Central memory CD8-positive, alpha-beta T cell (primary cell): ENCODE measurements at regions not wholly inside any gene's neighbourhood (a gene's known extent, or its start where the extent isn't known, plus 50 kb on each side); places are given as distances from the start of the nearest gene placed in this dataset.
A peak's percentile ranks its signal among the peaks of the same experiment; 100 is the strongest.

ENCODE experiments used
- ATAC-seq: fragments of 150-1000 bp; cut with Tn5 transposase; replicated peaks from 2 replicates; pipeline ENCODE4 v1.10.0; 2022; ENCODE audit warnings: mild to moderate bottlenecking, moderate FRiP score, moderate number of reproducible peaks; ENCODE audit not compliant: poor library complexity, severe bottlenecking; ENCODE audit errors: extremely low read depth
- DNase-seq, 2 donors: peaks; one replicate each; pipeline ENCODE4 v3.0.0; 2021; ENCODE audit warnings: low spot score in 2 of 2
- H3K27ac Mint-ChIP-seq: one replicate; pipeline ENCODE4 v1.8.0; 2022; ENCODE audit warnings: low read depth, mild to moderate bottlenecking, moderate library complexity, mixed read lengths
- H3K27me3 Mint-ChIP-seq: one replicate; pipeline ENCODE4 v1.8.0; 2022; ENCODE audit warnings: mixed read lengths
- H3K36me3 Mint-ChIP-seq: one replicate; pipeline ENCODE4 v1.8.0; 2022; ENCODE audit warnings: mild to moderate bottlenecking, moderate library complexity, mixed read lengths; ENCODE audit not compliant: insufficient read depth
- H3K4me1 Mint-ChIP-seq: one replicate; pipeline ENCODE4 v1.8.0; 2022; ENCODE audit warnings: mixed read lengths
- H3K4me3 Mint-ChIP-seq: one replicate; pipeline ENCODE4 v1.8.0; 2022; ENCODE audit warnings: mild to moderate bottlenecking, moderate library complexity, mixed read lengths
- H3K9me3 Mint-ChIP-seq: one replicate; pipeline ENCODE4 v1.8.0; 2022; ENCODE audit warnings: mixed read lengths

GRCh38 chr13:85379433-85379832 is 419.8 kb downstream of the SLITRK6 start:
- no peak for DNase-seq
- H3K36me3 Mint-ChIP-seq: no peaks in the 10 kb centered on the region
- peak overlapping the region; percentile 34 for H3K27ac Mint-ChIP-seq
- H3K9me3 Mint-ChIP-seq: peaks cover 14% of the 10 kb centered on the region
- ATAC-seq: no peak
- H3K4me1 Mint-ChIP-seq: peaks cover 10% of the 10 kb centered on the region
- H3K27me3 Mint-ChIP-seq: no peaks in the 10 kb centered on the region
- H3K4me3 Mint-ChIP-seq: peak overlapping the region; percentile 70

GRCh38 chr13:85377783-85378182 is 421.4 kb downstream of the SLITRK6 start:
- DNase-seq: no peak

GRCh38 chr13:85373322-85373721 is 425.9 kb downstream of the SLITRK6 start:
- Mint-ChIP-seq H3K4me1 (no peaks in the 10 kb centered on the region), H3K27ac (no peak overlapping the region)
- no peak for ATAC-seq

More at GRCh38 chr13:85377783-85378182, 421.4 kb downstream of the SLITRK6 start:
- H3K27me3 Mint-ChIP-seq: no peaks in the 10 kb centered on the region
- no peak overlapping the region for H3K27ac Mint-ChIP-seq
- peaks cover 10% of the 10 kb centered on the region for H3K4me1 Mint-ChIP-seq
- no peak for ATAC-seq
- H3K4me3 Mint-ChIP-seq: no peak overlapping the region
- peaks cover 14% of the 10 kb centered on the region for H3K9me3 Mint-ChIP-seq
- H3K36me3 Mint-ChIP-seq: no peaks in the 10 kb centered on the region

GRCh38 chr13:85371254-85371653 is 428.0 kb downstream of the SLITRK6 start:
- Mint-ChIP-seq H3K4me3 (no peak overlapping the region), H3K9me3 (no peaks in the 10 kb centered on the region), H3K27me3 (no peaks in the 10 kb centered on the region), H3K4me1 (no peaks in the 10 kb centered on the region), H3K36me3 (peaks cover 2% of the 10 kb centered on the region), H3K27ac (no peak overlapping the region)
- DNase-seq (no peak), ATAC-seq (no peak)

More at GRCh38 chr13:85373322-85373721, 425.9 kb downstream of the SLITRK6 start:
- Mint-ChIP-seq H3K9me3 (no peaks in the 10 kb centered on the region), H3K27me3 (no peaks in the 10 kb centered on the region), H3K4me3 (no peak overlapping the region), H3K36me3 (no peaks in the 10 kb centered on the region)
- no peak for DNase-seq

GRCh38 chr13:85368686-85369085 is 430.5 kb downstream of the SLITRK6 start:
- Mint-ChIP-seq H3K4me3 (no peak overlapping the region), H3K4me1 (no peaks in the 10 kb centered on the region)
- no peak for ATAC-seq

GRCh38 chr13:85367887-85368286 is 431.3 kb downstream of the SLITRK6 start:
- no peak for ATAC-seq
- Mint-ChIP-seq H3K9me3 (peaks cover 5% of the 10 kb centered on the region), H3K27me3 (no peaks in the 10 kb centered on the region), H3K36me3 (peaks cover 2% of the 10 kb centered on the region), H3K4me1 (no peaks in the 10 kb centered on the region), H3K4me3 (no peak overlapping the region), H3K27ac (no peak overlapping the region)
- no peak for DNase-seq

More at GRCh38 chr13:85368686-85369085, 430.5 kb downstream of the SLITRK6 start:
- H3K27ac Mint-ChIP-seq: no peak overlapping the region
- DNase-seq: no peak
- H3K27me3 Mint-ChIP-seq: no peaks in the 10 kb centered on the region
- H3K9me3 Mint-ChIP-seq: peaks cover 5% of the 10 kb centered on the region
- H3K36me3 Mint-ChIP-seq: peaks cover 2% of the 10 kb centered on the region

GRCh38 chr13:85366759-85367417 is 432.3 kb downstream of the SLITRK6 start:
- no peaks in the 10 kb centered on the region for H3K4me1 Mint-ChIP-seq
- H3K9me3 Mint-ChIP-seq: peaks cover 5% of the 10 kb centered on the region
- H3K27ac Mint-ChIP-seq: no peak overlapping the region

GRCh38 chr13:85363504-85363903 is 435.7 kb downstream of the SLITRK6 start:
- Mint-ChIP-seq H3K9me3 (peaks cover 5% of the 10 kb centered on the region), H3K27ac (no peak overlapping the region), H3K27me3 (no peaks in the 10 kb centered on the region), H3K4me1 (no peaks in the 10 kb centered on the region), H3K36me3 (peaks cover 2% of the 10 kb centered on the region), H3K4me3 (no peak overlapping the region)
- no peak for DNase-seq
- ATAC-seq: no peak

More at GRCh38 chr13:85366759-85367417, 432.3 kb downstream of the SLITRK6 start:
- ATAC-seq (no peak), DNase-seq (no peak)
- Mint-ChIP-seq H3K36me3 (peaks cover 2% of the 10 kb centered on the region), H3K4me3 (no peak overlapping the region), H3K27me3 (no peaks in the 10 kb centered on the region)

- H3K4me1 Mint-ChIP-seq: no peaks in the 10 kb centered on the region
These were observed 436.2 kb downstream of the SLITRK6 start for GRCh38 chr13:85362980-85363379.

GRCh38 chr13:85347251-85347650 is 452.0 kb downstream of the SLITRK6 start:
- Mint-ChIP-seq H3K4me3 (no peak overlapping the region), H3K27ac (no peak overlapping the region), H3K36me3 (no peaks in the 10 kb centered on the region), H3K9me3 (peaks cover 18% of the 10 kb centered on the region), H3K27me3 (no peaks in the 10 kb centered on the region), H3K4me1 (no peaks in the 10 kb centered on the region)
- DNase-seq: no peak
- ATAC-seq: no peak

More at GRCh38 chr13:85362980-85363379, 436.2 kb downstream of the SLITRK6 start:
- H3K36me3 Mint-ChIP-seq: peaks cover under 1% of the 10 kb centered on the region
- no peak for ATAC-seq
- H3K4me3 Mint-ChIP-seq: no peak overlapping the region
- H3K9me3 Mint-ChIP-seq: peaks cover 10% of the 10 kb centered on the region
- no peak for DNase-seq
- no peak overlapping the region for H3K27ac Mint-ChIP-seq
- H3K27me3 Mint-ChIP-seq: no peaks in the 10 kb centered on the region

- no peak overlapping the region for H3K27ac Mint-ChIP-seq
- no peaks in the 10 kb centered on the region for H3K4me1 Mint-ChIP-seq
- no peak overlapping the region for H3K4me3 Mint-ChIP-seq
- DNase-seq: no peak
- H3K36me3 Mint-ChIP-seq: no peaks in the 10 kb centered on the region
- H3K9me3 Mint-ChIP-seq: peaks cover 13% of the 10 kb centered on the region
- no peak for ATAC-seq
- no peaks in the 10 kb centered on the region for H3K27me3 Mint-ChIP-seq
These were observed 465.0 kb downstream of the SLITRK6 start for GRCh38 chr13:85334187-85334586.

GRCh38 chr13:85333506-85334020 is 465.7 kb downstream of the SLITRK6 start:
- peaks cover 13% of the 10 kb centered on the region for H3K9me3 Mint-ChIP-seq
- H3K27me3 Mint-ChIP-seq: no peaks in the 10 kb centered on the region
- H3K4me3 Mint-ChIP-seq: no peak overlapping the region
- no peaks in the 10 kb centered on the region for H3K36me3 Mint-ChIP-seq
- DNase-seq (no peak), ATAC-seq (no peak)
- H3K27ac Mint-ChIP-seq: no peak overlapping the region
- H3K4me1 Mint-ChIP-seq: no peaks in the 10 kb centered on the region

- Mint-ChIP-seq H3K27me3 (no peaks in the 10 kb centered on the region), H3K9me3 (peaks cover 13% of the 10 kb centered on the region), H3K36me3 (no peaks in the 10 kb centered on the region), H3K4me1 (no peaks in the 10 kb centered on the region), H3K27ac (no peak overlapping the region), H3K4me3 (no peak overlapping the region)
- DNase-seq: no peak
- ATAC-seq: no peak
These were observed 466.6 kb downstream of the SLITRK6 start for GRCh38 chr13:85332615-85333014.
